ENCODE measurements at regions not wholly inside any gene's neighbourhood (a gene's known extent, or its start where the extent isn't known, plus 50 kb on each side); places are given as distances from the start of the nearest gene placed in this dataset.

DNA sequence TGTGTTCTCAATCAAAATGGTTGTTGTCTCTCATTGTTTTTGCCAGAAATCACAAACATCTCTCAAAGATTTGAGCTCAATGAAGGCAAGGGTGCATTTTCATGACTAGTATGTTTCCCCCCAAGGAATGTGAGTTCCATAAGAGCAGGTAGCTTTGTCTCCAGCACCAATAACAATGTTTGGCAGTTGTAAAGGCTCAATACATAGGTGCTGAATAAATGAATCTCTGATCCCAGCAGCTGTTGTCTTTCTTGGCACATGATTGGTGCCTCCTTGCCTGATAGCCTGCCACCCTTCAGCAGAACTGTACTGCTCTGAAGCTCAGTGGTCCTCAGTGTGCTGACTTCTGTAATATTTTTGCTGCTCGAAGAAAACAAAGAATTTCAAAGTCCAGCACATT lies 103.1 kb upstream of the CDH11 start:
- TF ChIP-seq CTCF (IDR thresholded peaks at IDR 0.05) (no peak), POLR2AphosphoS5 (IDR thresholded peaks at IDR 0.05) (no peak), POLR2A (IDR thresholded peaks at IDR 0.05) (no peak)
